SK-N-SH (cell line): ENCODE measurements at regions not wholly inside any gene's neighbourhood (a gene's known extent, or its start where the extent isn't known, plus 50 kb on each side); places are given as distances from the start of the nearest gene placed in this dataset.

ENCODE experiments used
- CTCF ChIA-PET: fragments of 300-600, 350-600 bp; formaldehyde crosslinking; extraction: SDS; loops from one replicate; lab custom pipeline; 2021; lab: Yijun Ruan, JAX
- POLR2A ChIA-PET: fragments of 350-600 bp; sonication (Branson Sonifier 250); formaldehyde crosslinking; extraction: SDS; loops from one replicate; lab custom pipeline; 2020; ENCODE audit warnings: antibody characterized with exemption, inconsistent platforms; lab: Yijun Ruan, JAX
- DNase-seq: peaks from one replicate; pipeline ENCODE4 v3.0.0; 2012
- H2AFZ ChIP-seq: fragments of 200-600 bp; sonication (generic); 2 replicates; pipeline ENCODE4 v1.8.1; 2016; ENCODE audit warnings: antibody characterized with exemption, mild to moderate bottlenecking, low read depth
- H3F3A ChIP-seq: fragments of 200-600 bp; sonication (generic); replicated peaks from 2 replicates; pipeline ENCODE3; 2016; ENCODE audit warnings: antibody characterized with exemption, mild to moderate bottlenecking; ENCODE audit not compliant: insufficient read depth
- H3K27ac ChIP-seq, 2 experiments: fragments of 200-500 bp in 1 of 2; fragments of 200-600 bp in 1 of 2; sonication (Bioruptor generic) in 1 of 2; sonication (generic), shearing (Covaris generic) in 1 of 2; 2 replicates each; pipeline versions ENCODE4 v1.5.1 to v1.6.1; 2014 to 2016; ENCODE audit warnings: low read depth in 2 of 2, inconsistent platforms in 1 of 2, low read length in 1 of 2, mild to moderate bottlenecking in 1 of 2, mixed read lengths in 1 of 2
- H3K27me3 ChIP-seq: fragments of 200-600 bp; sonication (generic), shearing (Covaris generic); 2 replicates; pipeline ENCODE4 v1.6.1; 2016; ENCODE audit warnings: mixed run types; ENCODE audit not compliant: insufficient read depth
- H3K36me3 ChIP-seq, 2 experiments: fragments of 200-500 bp in 1 of 2; fragments of 200-600 bp in 1 of 2; sonication (Bioruptor generic) in 1 of 2; sonication (generic) in 1 of 2; replicated peaks in 1 of 2; 2 replicates each; pipeline versions ENCODE3 to v1.5.1; 2014 to 2016; ENCODE audit warnings: low read length in 1 of 2, mild to moderate bottlenecking in 1 of 2; ENCODE audit not compliant: insufficient read depth in 2 of 2, control insufficient read depth in 1 of 2
- H3K4me1 ChIP-seq, 2 experiments: fragments of 200-500 bp in 1 of 2; fragments of 200-600 bp in 1 of 2; sonication (Bioruptor generic) in 1 of 2; sonication (generic), shearing (Covaris generic) in 1 of 2; 2 replicates each; pipeline versions ENCODE4 v1.5.1 to v1.6.1; 2014 to 2016; ENCODE audit warnings: low read depth in 1 of 2, low read length in 1 of 2, mixed run types in 1 of 2; ENCODE audit not compliant: insufficient read depth in 2 of 2, control insufficient read depth in 1 of 2
- H3K4me2 ChIP-seq: fragments of 200-600 bp; sonication (generic), shearing (Covaris generic); 2 replicates; pipeline ENCODE4 v1.6.1; 2017; ENCODE audit warnings: mixed run types
- H3K4me3 ChIP-seq, 2 experiments: fragments of 200-500 bp in 1 of 2; fragments of 200-600 bp in 1 of 2; sonication (Bioruptor generic) in 1 of 2; sonication (generic), shearing (Covaris generic) in 1 of 2; 2 replicates each; pipeline versions ENCODE4 v1.5.1 to v1.8.1; 2014 to 2016; ENCODE audit warnings: low read depth in 2 of 2, inconsistent platforms in 1 of 2, low read length in 1 of 2, mild to moderate bottlenecking in 1 of 2, mixed read lengths in 1 of 2, moderate library complexity in 1 of 2
- H3K79me2 ChIP-seq: fragments of 200-600 bp; sonication (generic); 2 replicates; pipeline ENCODE4 v1.8.1; 2017; ENCODE audit warnings: mild to moderate bottlenecking; ENCODE audit not compliant: insufficient read depth
- H3K9ac ChIP-seq: fragments of 200-600 bp; sonication (generic); 2 replicates; pipeline ENCODE4 v1.6.1; 2017; ENCODE audit warnings: mixed run types
- H3K9me2 ChIP-seq: fragments of 200-600 bp; sonication (generic); 2 replicates; pipeline ENCODE4 v1.6.1; 2017; ENCODE audit warnings: mixed run types
- H3K9me3 ChIP-seq: fragments of 200-600 bp; sonication (generic); 2 replicates; pipeline ENCODE4 v1.6.1; 2017; ENCODE audit warnings: mixed run types, mild to moderate bottlenecking, moderate library complexity
- H4K20me1 ChIP-seq: fragments of 200-600 bp; sonication (generic); 2 replicates; pipeline ENCODE4 v1.6.1; 2017; ENCODE audit warnings: mild to moderate bottlenecking, mixed run types; ENCODE audit not compliant: insufficient read depth
- CHD2 ChIP-seq: fragments of 150-350 bp; IDR thresholded peaks from 2 replicates; pipeline ENCODE4 v1.6.1; 2018; ENCODE audit warnings: low read length; ENCODE audit not compliant: partially characterized antibody
- ELF1 ChIP-seq: IDR thresholded peaks from 2 replicates; pipeline ENCODE4 v1.4.0; 2012
- FOSL2 ChIP-seq: IDR thresholded peaks from 2 replicates; pipeline ENCODE4 v1.4.0; 2012; ENCODE audit warnings: low read depth, mild to moderate bottlenecking, moderate library complexity, borderline replicate concordance
- FOXJ3 ChIP-seq: sonication (generic); formaldehyde crosslinking; IDR thresholded peaks from 2 replicates; pipeline ENCODE4 v1.5.1; 2020; ENCODE audit warnings: mild to moderate bottlenecking, missing genetic modification reagents
- FOXM1 ChIP-seq: IDR thresholded peaks from 2 replicates; pipeline ENCODE4 v1.4.0; 2012; ENCODE audit warnings: low read depth, mild to moderate bottlenecking
- GABPA ChIP-seq: IDR thresholded peaks from 2 replicates; pipeline ENCODE4 v1.4.0; 2012; ENCODE audit warnings: low read depth, mild to moderate bottlenecking
- GATA2 ChIP-seq: sonication (generic); formaldehyde crosslinking; IDR thresholded peaks from 2 replicates; pipeline ENCODE4 v1.5.0; 2020; ENCODE audit warnings: mild to moderate bottlenecking, missing genetic modification reagents
- JUND ChIP-seq: IDR thresholded peaks from 2 replicates; pipeline ENCODE4 v1.4.0; 2012
- MAX ChIP-seq: IDR thresholded peaks from 2 replicates; pipeline ENCODE4 v1.4.0; 2012; ENCODE audit warnings: low read depth
- MEF2A ChIP-seq: IDR thresholded peaks from 2 replicates; pipeline ENCODE4 v1.4.0; 2012; ENCODE audit warnings: low read depth, borderline replicate concordance
- MXI1 ChIP-seq: IDR thresholded peaks from 2 replicates; pipeline ENCODE4 v1.6.1; 2012; ENCODE audit warnings: mild to moderate bottlenecking, low read depth, low read length, improper control_type of control experiment
- NRF1 ChIP-seq: IDR thresholded peaks from 2 replicates; pipeline ENCODE4 v1.6.1; 2012; ENCODE audit warnings: low read depth, mild to moderate bottlenecking, low read length
- PBX3 ChIP-seq: IDR thresholded peaks from 2 replicates; pipeline ENCODE4; 2012
- POLR2AphosphoS5 ChIP-seq: IDR thresholded peaks from 2 replicates; pipeline ENCODE4 v1.6.1; 2012; ENCODE audit warnings: low read depth, low read length
- RAD21 ChIP-seq: IDR thresholded peaks from 2 replicates; pipeline ENCODE4 v1.6.1; 2012; ENCODE audit warnings: mild to moderate bottlenecking, low read length
- RCOR1 ChIP-seq: fragments of 150-350 bp; IDR thresholded peaks from 2 replicates; pipeline ENCODE4 v1.6.1; 2017; ENCODE audit warnings: antibody characterized with exemption, low read length
- REST ChIP-seq: IDR thresholded peaks from 2 replicates; pipeline ENCODE4 v1.6.1; 2012; ENCODE audit warnings: mild to moderate bottlenecking, low read depth, low read length, moderate library complexity
- RXRA ChIP-seq: IDR thresholded peaks from 2 replicates; pipeline ENCODE4 v1.4.0; 2012; ENCODE audit warnings: low read depth, mild to moderate bottlenecking, borderline replicate concordance
- SIN3A ChIP-seq: IDR thresholded peaks from 2 replicates; pipeline ENCODE4 v1.6.1; 2012; ENCODE audit warnings: low read depth, mild to moderate bottlenecking, low read length, moderate library complexity, borderline replicate concordance
- SMC3 ChIP-seq: IDR thresholded peaks from 2 replicates; pipeline ENCODE4 v1.6.1; 2012; ENCODE audit warnings: low read depth, low read length, improper control_type of control experiment
- TAF1 ChIP-seq: IDR thresholded peaks from 2 replicates; pipeline ENCODE4 v1.6.1; 2012; ENCODE audit warnings: low read depth, mild to moderate bottlenecking, low read length, moderate library complexity, borderline replicate concordance
- TCF12 ChIP-seq: IDR thresholded peaks from 2 replicates; pipeline ENCODE4 v1.4.0; 2012
- TEAD4 ChIP-seq: IDR thresholded peaks from 2 replicates; pipeline ENCODE4 v1.4.0; 2012; ENCODE audit warnings: mild to moderate bottlenecking, borderline replicate concordance; ENCODE audit not compliant: insufficient read depth
- USF2 ChIP-seq: fragments of 150-350 bp; IDR thresholded peaks from 2 replicates; pipeline ENCODE4 v1.6.1; 2017; ENCODE audit warnings: antibody characterized with exemption, low read length, low read depth, borderline replicate concordance
- YY1 ChIP-seq: IDR thresholded peaks from 2 replicates; pipeline ENCODE4 v1.4.0; 2012; ENCODE audit warnings: low read depth, mild to moderate bottlenecking
- WGBS: methylation state at CpG from one replicate; pipeline ENCODE4 v1.1.6; 2017; ENCODE audit warnings: low lambda C conversion rate; 5-methylcytosine and 5-hydroxymethylcytosine counted together
- TF ChIP-seq, protein P1 (sequence below): fragments of 150-350 bp; IDR thresholded peaks from 2 replicates; pipeline ENCODE4 v1.6.1; 2016; ENCODE audit warnings: mild to moderate bottlenecking, low read depth, low read length
- TF ChIP-seq, protein P2 (sequence below): IDR thresholded peaks from 2 replicates; pipeline ENCODE4 v1.4.0; 2012; ENCODE audit warnings: low read depth, borderline replicate concordance

DNA sequence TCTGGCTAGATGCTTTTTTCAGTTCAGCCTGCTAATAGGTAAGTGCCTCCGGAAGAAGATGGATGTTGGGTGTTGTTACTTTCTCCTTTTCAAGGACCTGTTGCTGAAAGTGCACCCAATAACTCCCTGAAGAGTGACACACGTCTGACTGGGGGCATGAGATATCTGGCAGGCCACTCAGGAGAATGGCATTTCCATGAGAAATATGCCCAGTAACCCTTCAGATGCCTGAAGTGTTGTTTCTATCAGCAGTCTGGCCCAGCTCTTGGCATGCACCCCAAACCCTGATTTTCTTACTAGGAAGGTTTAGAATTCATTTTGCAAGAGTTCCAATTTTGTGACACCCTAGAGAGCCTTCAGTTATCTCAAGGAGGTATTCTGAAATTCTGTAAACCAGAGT lies 71.5 kb downstream of the ARHGAP35 start:
- CTCF ChIA-PET, result interaction anchor here (1.8 kb wide), 1 partner anchor 56 kb away, joined by 5 read pairs; no protein-coding TSS in a partner anchor
- DNase-seq, result no peak
- POLR2A ChIA-PET, result no interaction called here
- Histone ChIP-seq H3K4me2 (peak overlapping the region; percentile 46), H4K20me1 (peaks cover 81% of the 10 kb centered on the region), H3K4me1 (peaks cover 5 to 57% of the 10 kb centered on the region in 2 experiments), H3K27ac (peak overlapping the region in 1 of 2 experiments; percentile 46; a peak in 2 of 4 replicates), H3F3A (peaks cover 64% of the 10 kb centered on the region), H3K27me3 (no peaks in the 10 kb centered on the region), H3K9me3 (no peaks in the 10 kb centered on the region), H3K79me2 (peaks cover 100% of the 10 kb centered on the region), H3K9ac (no peak overlapping the region), H3K4me3 (no peak overlapping the region), H3K36me3 (peaks cover 0 to 3% of the 10 kb centered on the region in 2 experiments), H2AFZ (no peak overlapping the region), H3K9me2 (no peaks in the 10 kb centered on the region)
- 61% methylated on average over 2 of the region's 2 CpGs for WGBS
- TF ChIP-seq ELF1 (no peak), TCF12 (peak; percentile 74), GABPA (no peak), POLR2AphosphoS5 (no peak), TAF1 (no peak), TEAD4 (0 out of 2 replicates have a peak, but pooled peaks have one; percentile 26), FOXM1 (no peak), RCOR1 (no peak), NRF1 (no peak), SIN3A (no peak), FOSL2 (peak; percentile 42; the same call in 1 of the 2 replicates), MEF2A (no peak), RXRA (peak; percentile 14; the same call in 1 of the 2 replicates), JUND (peak; percentile 68), SMC3 (no peak), USF2 (no peak), CHD2 (no peak), FOXJ3 (CRISPR knock-in tag) (no peak), RAD21 (no peak), MXI1 (no peak), GATA2 (CRISPR knock-in tag) (no peak), YY1 (no peak), MAX (0 out of 2 replicates have a peak, but pooled peaks have one; percentile 26), REST (no peak), PBX3 (peak; percentile 95)
- TF ChIP-seq, protein P1, sequence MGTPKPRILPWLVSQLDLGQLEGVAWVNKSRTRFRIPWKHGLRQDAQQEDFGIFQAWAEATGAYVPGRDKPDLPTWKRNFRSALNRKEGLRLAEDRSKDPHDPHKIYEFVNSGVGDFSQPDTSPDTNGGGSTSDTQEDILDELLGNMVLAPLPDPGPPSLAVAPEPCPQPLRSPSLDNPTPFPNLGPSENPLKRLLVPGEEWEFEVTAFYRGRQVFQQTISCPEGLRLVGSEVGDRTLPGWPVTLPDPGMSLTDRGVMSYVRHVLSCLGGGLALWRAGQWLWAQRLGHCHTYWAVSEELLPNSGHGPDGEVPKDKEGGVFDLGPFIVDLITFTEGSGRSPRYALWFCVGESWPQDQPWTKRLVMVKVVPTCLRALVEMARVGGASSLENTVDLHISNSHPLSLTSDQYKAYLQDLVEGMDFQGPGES, result no peak
- TF ChIP-seq, protein P2, sequence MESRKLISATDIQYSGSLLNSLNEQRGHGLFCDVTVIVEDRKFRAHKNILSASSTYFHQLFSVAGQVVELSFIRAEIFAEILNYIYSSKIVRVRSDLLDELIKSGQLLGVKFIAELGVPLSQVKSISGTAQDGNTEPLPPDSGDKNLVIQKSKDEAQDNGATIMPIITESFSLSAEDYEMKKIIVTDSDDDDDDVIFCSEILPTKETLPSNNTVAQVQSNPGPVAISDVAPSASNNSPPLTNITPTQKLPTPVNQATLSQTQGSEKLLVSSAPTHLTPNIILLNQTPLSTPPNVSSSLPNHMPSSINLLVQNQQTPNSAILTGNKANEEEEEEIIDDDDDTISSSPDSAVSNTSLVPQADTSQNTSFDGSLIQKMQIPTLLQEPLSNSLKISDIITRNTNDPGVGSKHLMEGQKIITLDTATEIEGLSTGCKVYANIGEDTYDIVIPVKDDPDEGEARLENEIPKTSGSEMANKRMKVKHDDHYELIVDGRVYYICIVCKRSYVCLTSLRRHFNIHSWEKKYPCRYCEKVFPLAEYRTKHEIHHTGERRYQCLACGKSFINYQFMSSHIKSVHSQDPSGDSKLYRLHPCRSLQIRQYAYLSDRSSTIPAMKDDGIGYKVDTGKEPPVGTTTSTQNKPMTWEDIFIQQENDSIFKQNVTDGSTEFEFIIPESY, result no peak
